Upper lobe of left lung (tissue), 4 donors: ENCODE measurements at regions not wholly inside any gene's neighbourhood (a gene's known extent, or its start where the extent isn't known, plus 50 kb on each side); places are given as distances from the start of the nearest gene placed in this dataset.

Experiments used
- POLR2A ChIP-seq, 4 donors: fragments of 450-650 bp; IDR thresholded peaks; one replicate each; pipeline ENCODE4 v1.5.1; 2016 to 2017; ENCODE audit warnings: antibody characterized with exemption in 4 of 4, mild to moderate bottlenecking in 2 of 4
- POLR2AphosphoS5 ChIP-seq, 2 donors: sonication (generic); formaldehyde crosslinking; IDR thresholded peaks; one replicate each; pipeline ENCODE4 v1.5.1; 2017; ENCODE audit warnings: antibody characterized with exemption in 2 of 2
- TF ChIP-seq, protein P1 (sequence below), 6 experiments: fragments of 450-650 bp in 4 of 6; fragments of 200-600 bp in 2 of 6; sonication (generic) in 2 of 6; IDR thresholded peaks; one replicate each; pipeline ENCODE4 v1.5.1; 2016 to 2019; ENCODE audit warnings: antibody characterized with exemption in 6 of 6

DNA sequence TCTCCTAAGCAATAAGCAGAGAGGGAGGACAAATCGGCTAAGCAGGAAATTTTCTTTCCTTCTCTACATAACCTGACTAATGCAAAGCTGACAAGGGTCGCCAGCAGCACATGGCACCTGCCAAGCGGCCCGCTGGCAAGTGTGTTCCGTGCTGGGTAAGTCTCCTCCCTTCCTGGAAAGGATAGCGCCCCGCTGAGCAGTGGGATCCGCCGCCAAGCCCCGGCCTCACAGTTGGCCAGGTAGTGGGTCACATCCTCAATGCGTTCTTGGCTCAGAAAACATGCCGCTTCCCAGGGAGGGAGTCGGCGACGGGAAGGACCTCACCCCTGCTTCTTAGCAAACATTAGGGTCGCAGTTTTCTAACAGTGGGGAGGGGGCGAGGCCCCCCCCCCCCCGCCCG, 488.9 kb upstream of the NUPR2 start:
- TF ChIP-seq POLR2A (IDR thresholded peaks at IDR 0.05) (no peak), POLR2AphosphoS5 (IDR thresholded peaks at IDR 0.05) (no peak)
- TF ChIP-seq, protein P1, sequence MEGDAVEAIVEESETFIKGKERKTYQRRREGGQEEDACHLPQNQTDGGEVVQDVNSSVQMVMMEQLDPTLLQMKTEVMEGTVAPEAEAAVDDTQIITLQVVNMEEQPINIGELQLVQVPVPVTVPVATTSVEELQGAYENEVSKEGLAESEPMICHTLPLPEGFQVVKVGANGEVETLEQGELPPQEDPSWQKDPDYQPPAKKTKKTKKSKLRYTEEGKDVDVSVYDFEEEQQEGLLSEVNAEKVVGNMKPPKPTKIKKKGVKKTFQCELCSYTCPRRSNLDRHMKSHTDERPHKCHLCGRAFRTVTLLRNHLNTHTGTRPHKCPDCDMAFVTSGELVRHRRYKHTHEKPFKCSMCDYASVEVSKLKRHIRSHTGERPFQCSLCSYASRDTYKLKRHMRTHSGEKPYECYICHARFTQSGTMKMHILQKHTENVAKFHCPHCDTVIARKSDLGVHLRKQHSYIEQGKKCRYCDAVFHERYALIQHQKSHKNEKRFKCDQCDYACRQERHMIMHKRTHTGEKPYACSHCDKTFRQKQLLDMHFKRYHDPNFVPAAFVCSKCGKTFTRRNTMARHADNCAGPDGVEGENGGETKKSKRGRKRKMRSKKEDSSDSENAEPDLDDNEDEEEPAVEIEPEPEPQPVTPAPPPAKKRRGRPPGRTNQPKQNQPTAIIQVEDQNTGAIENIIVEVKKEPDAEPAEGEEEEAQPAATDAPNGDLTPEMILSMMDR (IDR thresholded peaks at IDR 0.05), result no peak
